HCT116 (cell line): ENCODE measurements at regions not wholly inside any gene's neighbourhood (a gene's known extent, or its start where the extent isn't known, plus 50 kb on each side); places are given as distances from the start of the nearest gene placed in this dataset.

ENCODE experiments used
- ATAC-seq: fragments of 200-7000 bp; cut with Tn5 transposase; 2 replicates; pipeline ENCODE4 v1.9.1; 2020; ENCODE audit warnings: mild to moderate bottlenecking, moderate library complexity
- BruUV-seq: library from RNA; stranded (reverse); fragments of 400-500 nt; replicated peaks from 2 replicates; lab custom pipeline; 2021; lab: Mats Ljungman, UMichigan
- CTCF ChIA-PET: fragments of 300-600 bp; sonication (Branson Sonifier 250); formaldehyde crosslinking; loops from one replicate; lab custom pipeline; 2021; ENCODE audit warnings: antibody characterized with exemption; lab: Charles Lee
- POLR2A ChIA-PET: fragments of 300-600, 350-600 bp; sonication (Branson Sonifier 250); formaldehyde crosslinking; loops from one replicate; lab custom pipeline; 2021; ENCODE audit warnings: antibody characterized with exemption; lab: Charles Lee
- RAD21 ChIA-PET, 2 experiments: fragments of 300-600 bp; sonication (Branson Sonifier 250); formaldehyde crosslinking; loops; one replicate each; lab custom pipeline; 2023; ENCODE audit warnings: low total read pairs in 2 of 2; ENCODE audit not compliant: uncharacterized antibody in 2 of 2, unreplicated experiment in 2 of 2, low non-redundant PET in 1 of 2; lab: Charles Lee
- DNase-seq: peaks from one replicate; pipeline ENCODE4 v3.0.0-alpha.2; 2010; ENCODE audit warnings: low read depth, low spot score
- H2AFZ ChIP-seq: fragments of 200-600 bp; shearing (Covaris generic), sonication (generic); 2 replicates; pipeline ENCODE4 v1.6.1; 2017; ENCODE audit warnings: low read depth, mixed run types, mixed read lengths, antibody characterized with exemption, low read length; ENCODE audit not compliant: poor library complexity, severe bottlenecking
- H3K27ac ChIP-seq: 2 replicates; pipeline ENCODE4 v1.5.1; 2012; ENCODE audit warnings: low read depth, low read length
- H3K27me3 ChIP-seq: fragments of 200-600 bp; sonication (generic); 2 replicates; pipeline ENCODE4 v1.6.1; 2016; ENCODE audit warnings: mixed run types, low read length, mixed read lengths; ENCODE audit not compliant: insufficient read depth
- H3K36me3 ChIP-seq, 2 experiments: fragments of 200-500 bp in 1 of 2; fragments of 200-600 bp in 1 of 2; sonication (Bioruptor generic) in 1 of 2; sonication (generic) in 1 of 2; 2 replicates each; pipeline versions ENCODE4 v1.5.1 to v1.6.1; 2014 to 2016; ENCODE audit warnings: low read length in 2 of 2, inconsistent platforms in 1 of 2, mixed read lengths in 1 of 2, mixed run types in 1 of 2; ENCODE audit not compliant: insufficient read depth in 2 of 2, control insufficient read depth in 1 of 2
- H3K4me1 ChIP-seq, 2 experiments: fragments of 200-600 bp in 1 of 2; sonication (generic) in 1 of 2; 2 replicates each; pipeline versions ENCODE4 v1.5.1 to v1.6.1; 2012 to 2017; ENCODE audit warnings: low read length in 2 of 2, inconsistent platforms in 1 of 2, mild to moderate bottlenecking in 1 of 2, mixed read lengths in 1 of 2, mixed run types in 1 of 2, moderate library complexity in 1 of 2; ENCODE audit not compliant: insufficient read depth in 2 of 2, control insufficient read depth in 1 of 2
- H3K4me2 ChIP-seq: fragments of 200-600 bp; sonication (generic); 2 replicates; pipeline ENCODE4 v1.6.1; 2017; ENCODE audit warnings: mixed run types, low read length, mixed read lengths
- H3K4me3 ChIP-seq, 2 experiments: fragments of 200-600 bp in 1 of 2; sonication (generic) in 1 of 2; replicated peaks in 1 of 2; 2 replicates each; pipeline ENCODE4 v1.5.1; 2011 to 2016; ENCODE audit warnings: low read length in 2 of 2, control low read depth in 1 of 2, low read depth in 1 of 2, mild to moderate bottlenecking in 1 of 2, mixed read lengths in 1 of 2, mixed run types in 1 of 2
- H3K79me2 ChIP-seq: fragments of 200-600 bp; sonication (generic); 2 replicates; pipeline ENCODE4 v1.6.1; 2017; ENCODE audit warnings: mild to moderate bottlenecking, mixed run types, low read length, moderate library complexity, mixed read lengths; ENCODE audit not compliant: insufficient read depth
- H3K9ac ChIP-seq: fragments of 200-600 bp; sonication (generic); 2 replicates; pipeline ENCODE4 v1.6.1; 2016; ENCODE audit warnings: low read length, mixed read lengths
- H3K9me2 ChIP-seq: fragments of 200-600 bp; sonication (generic), shearing (Covaris generic); 2 replicates; pipeline ENCODE4 v1.6.1; 2017; ENCODE audit warnings: mixed run types, mild to moderate bottlenecking, moderate library complexity; ENCODE audit not compliant: insufficient read depth
- H3K9me3 ChIP-seq, 2 experiments: fragments of 200-500 bp in 1 of 2; fragments of 200-600 bp in 1 of 2; sonication (Bioruptor generic) in 1 of 2; sonication (generic) in 1 of 2; 2 replicates each; pipeline ENCODE4 v1.6.1; 2014 to 2017; ENCODE audit warnings: low read length in 2 of 2, mixed read lengths in 2 of 2, inconsistent platforms in 1 of 2, low read depth in 1 of 2, mild to moderate bottlenecking in 1 of 2, mixed run types in 1 of 2, moderate library complexity in 1 of 2; ENCODE audit not compliant: control insufficient read depth in 1 of 2, insufficient read depth in 1 of 2
- H4K20me1 ChIP-seq: fragments of 200-600 bp; sonication (generic), shearing (Covaris generic); 2 replicates; pipeline ENCODE4 v1.6.1; 2017; ENCODE audit warnings: mixed run types, mild to moderate bottlenecking, moderate library complexity; ENCODE audit not compliant: insufficient read depth
- CBX3 ChIP-seq: IDR thresholded peaks from 2 replicates; pipeline ENCODE4 v1.6.1; 2012; ENCODE audit warnings: low read depth
- CEBPB ChIP-seq: IDR thresholded peaks from 2 replicates; pipeline ENCODE4 v1.6.1; 2012; ENCODE audit warnings: low read depth
- EGR1 ChIP-seq: IDR thresholded peaks from 2 replicates; pipeline ENCODE4 v1.6.1; 2012; ENCODE audit warnings: low read depth
- EZH2 ChIP-seq: fragments of 200-600 bp; sonication (generic); IDR thresholded peaks from 2 replicates; pipeline ENCODE4 v1.6.1; 2017; ENCODE audit warnings: antibody characterized with exemption, mixed run types
- EZH2phosphoT487 ChIP-seq: fragments of 200-600 bp; IDR thresholded peaks from 2 replicates; pipeline ENCODE4 v1.6.1; 2018; ENCODE audit warnings: antibody characterized with exemption, borderline replicate concordance
- FOSL1 ChIP-seq: IDR thresholded peaks from 2 replicates; pipeline ENCODE4 v1.6.1; 2012; ENCODE audit warnings: low read depth
- POLR2A ChIP-seq: IDR thresholded peaks from 2 replicates; pipeline ENCODE4 v1.7.0; 2011; ENCODE audit warnings: borderline replicate concordance; ENCODE audit not compliant: insufficient read depth, insufficient read length; ENCODE audit errors: extremely low read depth
- POLR2AphosphoS5 ChIP-seq: IDR thresholded peaks from 2 replicates; pipeline ENCODE4 v1.6.1; 2011; ENCODE audit warnings: mild to moderate bottlenecking, low read depth, low read length, moderate library complexity
- RAD21 ChIP-seq: IDR thresholded peaks from 2 replicates; pipeline ENCODE4 v1.6.1; 2012; ENCODE audit warnings: low read depth, mild to moderate bottlenecking
- SP1 ChIP-seq: IDR thresholded peaks from 2 replicates; pipeline ENCODE4 v1.6.1; 2012; ENCODE audit warnings: low read depth
- TCF7L2 ChIP-seq: IDR thresholded peaks from 2 replicates; pipeline ENCODE4 v1.7.0; 2011; ENCODE audit warnings: borderline replicate concordance, inconsistent platforms; ENCODE audit not compliant: insufficient read depth, insufficient read length; ENCODE audit errors: extremely low read depth
- intact Hi-C: fragments of 100-400 bp; cut with micrococcal nuclease; formaldehyde crosslinking; loops from 2 replicates; pipeline ENCODE4 v1.10.0; 2022

GRCh38 chr14:83128783-83129182, 1595.1 kb upstream of the SEL1L start:
- no peak overlapping the region for H3K4me3 ChIP-seq
- BruUV-seq: no TSS peak
- TF ChIP-seq POLR2AphosphoS5 (no peak), TCF7L2 (no peak), SP1 (no peak), POLR2A (no peak)
- H3K9ac ChIP-seq: no peak overlapping the region
- H3K9me2 ChIP-seq: no peaks in the 10 kb centered on the region
- POLR2A ChIA-PET: no interaction called here
- H3K27ac ChIP-seq: no peak overlapping the region
- H3K27me3 ChIP-seq: no peaks in the 10 kb centered on the region
- H3K4me1 ChIP-seq: no peaks in the 10 kb centered on the region
- no peak overlapping the region for H2AFZ ChIP-seq
- no peak for DNase-seq
- CTCF ChIA-PET: no interaction called here
- H3K9me3 ChIP-seq: peaks cover 5 to 11% of the 10 kb centered on the region in 2 experiments; a peak in 2 of 4 replicates
- H4K20me1 ChIP-seq: no peaks in the 10 kb centered on the region
- H3K4me2 ChIP-seq: no peak overlapping the region
- ATAC-seq: no peak
- intact Hi-C loops: no loop called here
- no peaks in the 10 kb centered on the region for H3K36me3 ChIP-seq
- no peaks in the 10 kb centered on the region for H3K79me2 ChIP-seq
- RAD21 ChIA-PET: no interaction called here

- Histone ChIP-seq H2AFZ (no peak overlapping the region), H3K4me3 (no peak overlapping the region), H3K9me3 (peaks cover 5 to 14% of the 10 kb centered on the region in 2 experiments; a peak in 2 of 4 replicates), H4K20me1 (no peaks in the 10 kb centered on the region), H3K4me1 (no peaks in the 10 kb centered on the region), H3K9ac (no peak overlapping the region), H3K27me3 (no peaks in the 10 kb centered on the region), H3K9me2 (no peaks in the 10 kb centered on the region), H3K4me2 (no peak overlapping the region), H3K27ac (no peak overlapping the region), H3K36me3 (no peaks in the 10 kb centered on the region), H3K79me2 (no peaks in the 10 kb centered on the region)
- intact Hi-C loops: no loop called here
- CTCF ChIA-PET: no interaction called here
- TF ChIP-seq FOSL1: no peak
- no peak for TF ChIP-seq EZH2
- TF ChIP-seq CEBPB: no peak
- no peak for TF ChIP-seq CBX3
- no peak for TF ChIP-seq RAD21
- TF ChIP-seq EGR1: no peak
- no peak for TF ChIP-seq EZH2phosphoT487
- TF ChIP-seq SP1: no peak
- no TSS peak for BruUV-seq
- POLR2A ChIA-PET: no interaction called here
- RAD21 ChIA-PET: no interaction called here
- no peak for ATAC-seq
- no peak for DNase-seq
Measured at GRCh38 chr14:83129496-83129895, 1595.8 kb upstream of the SEL1L start.
